C4-2B (cell line): ENCODE measurements at regions not wholly inside any gene's neighbourhood (a gene's known extent, or its start where the extent isn't known, plus 50 kb on each side); places are given as distances from the start of the nearest gene placed in this dataset.
"Not testable (repeated sequence)": the region's sequence is repeated elsewhere in the genome, so short reads cannot be mapped to it uniquely, and the experiment has no call there.

ENCODE experiments used
- H3K27ac ChIP-seq: fragments of 450-650 bp; 2 replicates; pipeline ENCODE4 v1.5.1; 2017

- H3K27ac ChIP-seq, result not testable (repeated sequence)
Measured at GRCh38 chr15:101980206-101980910, 168.4 kb downstream of the OR4F15 start.
